ENCODE measurements at regions not wholly inside any gene's neighbourhood (a gene's known extent, or its start where the extent isn't known, plus 50 kb on each side); places are given as distances from the start of the nearest gene placed in this dataset.

GRCh38 chrX:10697616-10698317, 77.4 kb upstream of the MID1 start:
- H3K27ac ChIP-seq (ENCODE audit: low read length): no peak overlapping the region
- H3K4me3 ChIP-seq (ENCODE audit: low read length): no peak overlapping the region
- H4K20me1 ChIP-seq (ENCODE audit: insufficient read depth): no peaks in the 10 kb centered on the region
- H2AFZ ChIP-seq (ENCODE audit: low read depth, low read length): no peak overlapping the region
- H3K4me2 ChIP-seq (ENCODE audit: low read length): no peak overlapping the region
- TF ChIP-seq, protein P1, sequence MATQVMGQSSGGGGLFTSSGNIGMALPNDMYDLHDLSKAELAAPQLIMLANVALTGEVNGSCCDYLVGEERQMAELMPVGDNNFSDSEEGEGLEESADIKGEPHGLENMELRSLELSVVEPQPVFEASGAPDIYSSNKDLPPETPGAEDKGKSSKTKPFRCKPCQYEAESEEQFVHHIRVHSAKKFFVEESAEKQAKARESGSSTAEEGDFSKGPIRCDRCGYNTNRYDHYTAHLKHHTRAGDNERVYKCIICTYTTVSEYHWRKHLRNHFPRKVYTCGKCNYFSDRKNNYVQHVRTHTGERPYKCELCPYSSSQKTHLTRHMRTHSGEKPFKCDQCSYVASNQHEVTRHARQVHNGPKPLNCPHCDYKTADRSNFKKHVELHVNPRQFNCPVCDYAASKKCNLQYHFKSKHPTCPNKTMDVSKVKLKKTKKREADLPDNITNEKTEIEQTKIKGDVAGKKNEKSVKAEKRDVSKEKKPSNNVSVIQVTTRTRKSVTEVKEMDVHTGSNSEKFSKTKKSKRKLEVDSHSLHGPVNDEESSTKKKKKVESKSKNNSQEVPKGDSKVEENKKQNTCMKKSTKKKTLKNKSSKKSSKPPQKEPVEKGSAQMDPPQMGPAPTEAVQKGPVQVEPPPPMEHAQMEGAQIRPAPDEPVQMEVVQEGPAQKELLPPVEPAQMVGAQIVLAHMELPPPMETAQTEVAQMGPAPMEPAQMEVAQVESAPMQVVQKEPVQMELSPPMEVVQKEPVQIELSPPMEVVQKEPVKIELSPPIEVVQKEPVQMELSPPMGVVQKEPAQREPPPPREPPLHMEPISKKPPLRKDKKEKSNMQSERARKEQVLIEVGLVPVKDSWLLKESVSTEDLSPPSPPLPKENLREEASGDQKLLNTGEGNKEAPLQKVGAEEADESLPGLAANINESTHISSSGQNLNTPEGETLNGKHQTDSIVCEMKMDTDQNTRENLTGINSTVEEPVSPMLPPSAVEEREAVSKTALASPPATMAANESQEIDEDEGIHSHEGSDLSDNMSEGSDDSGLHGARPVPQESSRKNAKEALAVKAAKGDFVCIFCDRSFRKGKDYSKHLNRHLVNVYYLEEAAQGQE (IDR thresholded peaks at IDR 0.05; ENCODE audit: borderline replicate concordance): no peak
- TF ChIP-seq RAD21 (conservative IDR thresholded peaks at IDR 0.05) (no peak), EZH2 (IDR thresholded peaks at IDR 0.05; ENCODE audit: borderline replicate concordance, insufficient read depth, low read length, poor library complexity, severe bottlenecking) (no peak), TAF1 (IDR thresholded peaks at IDR 0.05; ENCODE audit: low read depth) (no peak), SMC3 (conservative IDR thresholded peaks at IDR 0.05; ENCODE audit: poor library complexity) (no peak), POLR2AphosphoS5 (IDR thresholded peaks at IDR 0.05) (no peak), EP300 (conservative IDR thresholded peaks at IDR 0.05; ENCODE audit: poor library complexity, severe bottlenecking) (no peak), MXI1 (conservative IDR thresholded peaks at IDR 0.05; ENCODE audit: poor library complexity, severe bottlenecking) (no peak)
- TF ChIP-seq, protein P2, sequence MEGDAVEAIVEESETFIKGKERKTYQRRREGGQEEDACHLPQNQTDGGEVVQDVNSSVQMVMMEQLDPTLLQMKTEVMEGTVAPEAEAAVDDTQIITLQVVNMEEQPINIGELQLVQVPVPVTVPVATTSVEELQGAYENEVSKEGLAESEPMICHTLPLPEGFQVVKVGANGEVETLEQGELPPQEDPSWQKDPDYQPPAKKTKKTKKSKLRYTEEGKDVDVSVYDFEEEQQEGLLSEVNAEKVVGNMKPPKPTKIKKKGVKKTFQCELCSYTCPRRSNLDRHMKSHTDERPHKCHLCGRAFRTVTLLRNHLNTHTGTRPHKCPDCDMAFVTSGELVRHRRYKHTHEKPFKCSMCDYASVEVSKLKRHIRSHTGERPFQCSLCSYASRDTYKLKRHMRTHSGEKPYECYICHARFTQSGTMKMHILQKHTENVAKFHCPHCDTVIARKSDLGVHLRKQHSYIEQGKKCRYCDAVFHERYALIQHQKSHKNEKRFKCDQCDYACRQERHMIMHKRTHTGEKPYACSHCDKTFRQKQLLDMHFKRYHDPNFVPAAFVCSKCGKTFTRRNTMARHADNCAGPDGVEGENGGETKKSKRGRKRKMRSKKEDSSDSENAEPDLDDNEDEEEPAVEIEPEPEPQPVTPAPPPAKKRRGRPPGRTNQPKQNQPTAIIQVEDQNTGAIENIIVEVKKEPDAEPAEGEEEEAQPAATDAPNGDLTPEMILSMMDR (IDR thresholded peaks at IDR 0.05; ENCODE audit: poor library complexity, severe bottlenecking): no peak
- H3K9ac ChIP-seq (ENCODE audit: low read length): no peak overlapping the region
- H3K36me3 ChIP-seq (ENCODE audit: insufficient read depth, low read length): no peaks in the 10 kb centered on the region
- no peaks in the 10 kb centered on the region for H3K27me3 ChIP-seq (ENCODE audit: insufficient read depth, low read depth, low read length)
- no peaks in the 10 kb centered on the region for H3K9me3 ChIP-seq (ENCODE audit: low read length)
- H3K9me2 ChIP-seq (ENCODE audit: insufficient read depth, low read length): no peaks in the 10 kb centered on the region
- no peaks in the 10 kb centered on the region for H3K79me2 ChIP-seq (replicated peaks; ENCODE audit: insufficient read depth, low read length)
- H3F3A ChIP-seq (ENCODE audit: insufficient read depth, low read length, poor library complexity, severe bottlenecking): no peaks in the 10 kb centered on the region

DNA sequence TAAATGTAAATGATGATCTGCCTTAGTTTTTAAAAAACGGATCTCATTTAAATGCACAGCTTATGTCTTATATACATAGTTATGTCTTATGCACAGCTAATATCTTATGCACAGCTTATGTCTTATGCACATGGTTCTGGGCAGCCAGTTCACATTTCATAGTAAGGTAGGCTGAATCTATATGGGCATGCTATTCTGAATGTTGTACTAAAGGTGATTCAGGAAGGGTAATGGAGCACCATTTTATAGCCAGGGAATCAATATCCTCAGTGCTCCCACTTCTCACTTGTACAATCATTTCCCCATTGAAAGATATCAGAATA, 77.9 kb upstream of the MID1 start:
- TF ChIP-seq, protein P1 (IDR thresholded peaks at IDR 0.05; ENCODE audit: borderline replicate concordance): no peak
- no peak for TF ChIP-seq RAD21 (conservative IDR thresholded peaks at IDR 0.05)
- no peak for TF ChIP-seq SMC3 (conservative IDR thresholded peaks at IDR 0.05; ENCODE audit: poor library complexity)
- TF ChIP-seq MXI1 (conservative IDR thresholded peaks at IDR 0.05; ENCODE audit: poor library complexity, severe bottlenecking): no peak
- TF ChIP-seq EZH2 (IDR thresholded peaks at IDR 0.05; ENCODE audit: borderline replicate concordance, insufficient read depth, low read length, poor library complexity, severe bottlenecking): no peak
- no peak for TF ChIP-seq TAF1 (IDR thresholded peaks at IDR 0.05; ENCODE audit: low read depth)
- TF ChIP-seq EP300 (conservative IDR thresholded peaks at IDR 0.05; ENCODE audit: poor library complexity, severe bottlenecking): no peak
- no peak for TF ChIP-seq POLR2AphosphoS5 (IDR thresholded peaks at IDR 0.05)
- TF ChIP-seq, protein P2 (IDR thresholded peaks at IDR 0.05; ENCODE audit: poor library complexity, severe bottlenecking): no peak

More for the DNA sequence above, 77.9 kb upstream of the MID1 start:
- Histone ChIP-seq H3K4me2 (ENCODE audit: low read length) (no peak overlapping the region), H3K9ac (ENCODE audit: low read length) (no peak overlapping the region), H2AFZ (ENCODE audit: low read depth, low read length) (no peak overlapping the region), H3K27me3 (ENCODE audit: insufficient read depth, low read depth, low read length) (no peaks in the 10 kb centered on the region), H3K27ac (ENCODE audit: low read length) (no peak overlapping the region), H3K36me3 (ENCODE audit: insufficient read depth, low read length) (no peaks in the 10 kb centered on the region), H3K4me3 (ENCODE audit: low read length) (no peak overlapping the region), H4K20me1 (ENCODE audit: insufficient read depth) (no peaks in the 10 kb centered on the region), H3K9me3 (ENCODE audit: low read length) (no peaks in the 10 kb centered on the region), H3F3A (ENCODE audit: insufficient read depth, low read length, poor library complexity, severe bottlenecking) (no peaks in the 10 kb centered on the region), H3K9me2 (ENCODE audit: insufficient read depth, low read length) (no peaks in the 10 kb centered on the region), H3K79me2 (replicated peaks; ENCODE audit: insufficient read depth, low read length) (no peaks in the 10 kb centered on the region)

All from neural cell (in vitro differentiated cells).